ENCODE measurements at regions not wholly inside any gene's neighbourhood (a gene's known extent, or its start where the extent isn't known, plus 50 kb on each side); places are given as distances from the start of the nearest gene placed in this dataset.

- TF ChIP-seq REST (IDR thresholded peaks at IDR 0.05; ENCODE audit: borderline replicate concordance): no peak
- TF ChIP-seq MXI1 (conservative IDR thresholded peaks at IDR 0.05; ENCODE audit: poor library complexity, severe bottlenecking): no peak
- TF ChIP-seq TAF1 (IDR thresholded peaks at IDR 0.05; ENCODE audit: low read depth): no peak
- TF ChIP-seq RAD21 (conservative IDR thresholded peaks at IDR 0.05): no peak
- H2AFZ ChIP-seq (ENCODE audit: low read depth, low read length): no peak overlapping the region
- H3K36me3 ChIP-seq (ENCODE audit: insufficient read depth, low read length): no peaks in the 10 kb centered on the region
- H3K27ac ChIP-seq (ENCODE audit: low read length): no peak overlapping the region
- no peak overlapping the region for H3K4me3 ChIP-seq (ENCODE audit: low read length)
- H4K20me1 ChIP-seq (ENCODE audit: insufficient read depth): no peaks in the 10 kb centered on the region
- H3K9ac ChIP-seq (ENCODE audit: low read length): no peak overlapping the region
- no peaks in the 10 kb centered on the region for H3K9me3 ChIP-seq (ENCODE audit: low read length)
- H3K9me2 ChIP-seq (ENCODE audit: insufficient read depth, low read length): no peaks in the 10 kb centered on the region
- no peak overlapping the region for H3K4me2 ChIP-seq (ENCODE audit: low read length)
- H3K79me2 ChIP-seq (replicated peaks; ENCODE audit: insufficient read depth, low read length): no peaks in the 10 kb centered on the region
- no peaks in the 10 kb centered on the region for H3K27me3 ChIP-seq (ENCODE audit: insufficient read depth, low read depth, low read length)
- H3F3A ChIP-seq (ENCODE audit: insufficient read depth, low read length, poor library complexity, severe bottlenecking): no peaks in the 10 kb centered on the region
These were observed 181.1 kb downstream of the CTTN start for GRCh38 chr11:70579316-70579955.

GRCh38 chr11:70580036-70580805 is 181.9 kb downstream of the CTTN start:
- Histone ChIP-seq H3K79me2 (replicated peaks; ENCODE audit: insufficient read depth, low read length) (no peaks in the 10 kb centered on the region), H2AFZ (ENCODE audit: low read depth, low read length) (no peak overlapping the region), H3K4me3 (ENCODE audit: low read length) (no peak overlapping the region), H3F3A (ENCODE audit: insufficient read depth, low read length, poor library complexity, severe bottlenecking) (no peaks in the 10 kb centered on the region), H3K9me3 (ENCODE audit: low read length) (no peaks in the 10 kb centered on the region), H3K36me3 (ENCODE audit: insufficient read depth, low read length) (no peaks in the 10 kb centered on the region), H4K20me1 (ENCODE audit: insufficient read depth) (no peaks in the 10 kb centered on the region), H3K4me2 (ENCODE audit: low read length) (no peak overlapping the region), H3K9me2 (ENCODE audit: insufficient read depth, low read length) (no peaks in the 10 kb centered on the region), H3K9ac (ENCODE audit: low read length) (no peak overlapping the region), H3K27ac (ENCODE audit: low read length) (no peak overlapping the region), H3K27me3 (ENCODE audit: insufficient read depth, low read depth, low read length) (no peaks in the 10 kb centered on the region)
- TF ChIP-seq POLR2AphosphoS5 (IDR thresholded peaks at IDR 0.05) (no peak), TAF1 (IDR thresholded peaks at IDR 0.05; ENCODE audit: low read depth) (no peak), EZH2 (IDR thresholded peaks at IDR 0.05; ENCODE audit: borderline replicate concordance, insufficient read depth, low read length, poor library complexity, severe bottlenecking) (no peak), EP300 (conservative IDR thresholded peaks at IDR 0.05; ENCODE audit: poor library complexity, severe bottlenecking) (no peak)

GRCh38 chr11:70581991-70582885 is 183.9 kb downstream of the CTTN start:
- Histone ChIP-seq H3K27ac (ENCODE audit: low read length) (no peak overlapping the region), H4K20me1 (ENCODE audit: insufficient read depth) (no peaks in the 10 kb centered on the region), H3K4me3 (ENCODE audit: low read length) (no peak overlapping the region), H3F3A (ENCODE audit: insufficient read depth, low read length, poor library complexity, severe bottlenecking) (no peaks in the 10 kb centered on the region), H3K9me2 (ENCODE audit: insufficient read depth, low read length) (no peaks in the 10 kb centered on the region), H3K36me3 (ENCODE audit: insufficient read depth, low read length) (no peaks in the 10 kb centered on the region), H3K9ac (ENCODE audit: low read length) (no peak overlapping the region), H2AFZ (ENCODE audit: low read depth, low read length) (no peak overlapping the region), H3K4me2 (ENCODE audit: low read length) (no peak overlapping the region), H3K27me3 (ENCODE audit: insufficient read depth, low read depth, low read length) (no peaks in the 10 kb centered on the region), H3K79me2 (replicated peaks; ENCODE audit: insufficient read depth, low read length) (peaks cover 3% of the 10 kb centered on the region), H3K9me3 (ENCODE audit: low read length) (no peaks in the 10 kb centered on the region)
- TF ChIP-seq TAF1 (IDR thresholded peaks at IDR 0.05; ENCODE audit: low read depth) (no peak), RAD21 (conservative IDR thresholded peaks at IDR 0.05) (no peak), CTCF (IDR thresholded peaks at IDR 0.05; ENCODE audit: poor library complexity, severe bottlenecking) (no peak), MXI1 (conservative IDR thresholded peaks at IDR 0.05; ENCODE audit: poor library complexity, severe bottlenecking) (no peak), SMC3 (conservative IDR thresholded peaks at IDR 0.05; ENCODE audit: poor library complexity) (no peak), POLR2AphosphoS5 (IDR thresholded peaks at IDR 0.05) (no peak), REST (IDR thresholded peaks at IDR 0.05; ENCODE audit: borderline replicate concordance) (no peak), EP300 (conservative IDR thresholded peaks at IDR 0.05; ENCODE audit: poor library complexity, severe bottlenecking) (no peak), EZH2 (IDR thresholded peaks at IDR 0.05; ENCODE audit: borderline replicate concordance, insufficient read depth, low read length, poor library complexity, severe bottlenecking) (no peak)
